SH-SY5Y (cell line): ENCODE measurements at regions not wholly inside any gene's neighbourhood (a gene's known extent, or its start where the extent isn't known, plus 50 kb on each side); places are given as distances from the start of the nearest gene placed in this dataset.

Experiments used
- GATA2 ChIP-seq: IDR thresholded peaks from 2 replicates; pipeline ENCODE4 v1.6.1; 2011; ENCODE audit warnings: mild to moderate bottlenecking, low read depth, low read length
- GATA3 ChIP-seq: IDR thresholded peaks from 2 replicates; pipeline ENCODE4 v1.6.1; 2011; ENCODE audit warnings: low read depth, mild to moderate bottlenecking, low read length, moderate library complexity

- no peak for TF ChIP-seq GATA3
- TF ChIP-seq GATA2: no peak
These were observed 393.2 kb downstream of the BCOR start for GRCh38 chrX:39704590-39704989.

- TF ChIP-seq GATA3 (no peak), GATA2 (no peak)
These were observed 392.5 kb downstream of the BCOR start for GRCh38 chrX:39705290-39705689.

- no peak for TF ChIP-seq GATA2
- TF ChIP-seq GATA3: no peak
These were observed 388.4 kb downstream of the BCOR start for GRCh38 chrX:39709364-39709763.

- TF ChIP-seq GATA2 (no peak), GATA3 (no peak)
These were observed 387.9 kb downstream of the BCOR start for GRCh38 chrX:39709812-39710211.

- TF ChIP-seq GATA3 (no peak), GATA2 (no peak)
These were observed 387.0 kb downstream of the BCOR start for GRCh38 chrX:39710776-39711175.

GRCh38 chrX:39714471-39714870, 383.3 kb downstream of the BCOR start:
- no peak for TF ChIP-seq GATA2
- no peak for TF ChIP-seq GATA3

GRCh38 chrX:39716401-39716800, 381.4 kb downstream of the BCOR start:
- TF ChIP-seq GATA2 (no peak), GATA3 (no peak)

DNA sequence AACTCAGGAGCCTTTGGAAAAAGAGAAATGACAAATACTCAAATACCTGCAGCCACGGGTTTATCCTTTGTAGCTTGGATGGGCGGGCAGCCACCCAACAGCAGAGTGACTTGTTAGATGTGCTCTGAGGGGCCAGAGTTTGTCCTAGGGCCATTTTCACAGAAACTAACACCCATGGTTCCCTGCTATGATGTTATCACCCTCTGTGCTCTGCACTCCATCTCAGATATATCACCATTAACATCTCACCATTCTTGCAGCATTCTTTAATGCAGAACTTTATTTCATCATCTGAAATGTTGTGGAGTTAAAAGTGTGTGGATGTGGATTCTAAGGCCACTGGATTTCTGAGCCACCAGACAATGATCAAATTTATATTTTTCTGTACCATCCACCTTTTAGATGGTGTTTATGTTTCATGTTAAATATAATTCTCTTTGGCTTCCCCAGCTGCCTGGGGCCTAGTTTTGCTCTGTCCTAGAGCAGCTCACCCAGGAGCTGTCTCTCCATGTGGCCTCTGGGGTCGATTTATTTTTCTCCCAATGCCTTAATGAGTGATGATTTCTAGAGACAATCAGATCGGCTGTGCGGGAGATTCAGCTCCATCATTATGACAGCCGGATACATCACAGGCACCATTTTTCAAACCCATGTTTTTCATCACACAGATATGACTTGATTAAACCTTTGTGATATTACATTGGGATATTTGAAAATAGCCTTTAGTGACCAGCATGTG, 380.8 kb downstream of the BCOR start:
- TF ChIP-seq GATA2 (peak; percentile 74), GATA3 (peak; percentile 75)

DNA sequence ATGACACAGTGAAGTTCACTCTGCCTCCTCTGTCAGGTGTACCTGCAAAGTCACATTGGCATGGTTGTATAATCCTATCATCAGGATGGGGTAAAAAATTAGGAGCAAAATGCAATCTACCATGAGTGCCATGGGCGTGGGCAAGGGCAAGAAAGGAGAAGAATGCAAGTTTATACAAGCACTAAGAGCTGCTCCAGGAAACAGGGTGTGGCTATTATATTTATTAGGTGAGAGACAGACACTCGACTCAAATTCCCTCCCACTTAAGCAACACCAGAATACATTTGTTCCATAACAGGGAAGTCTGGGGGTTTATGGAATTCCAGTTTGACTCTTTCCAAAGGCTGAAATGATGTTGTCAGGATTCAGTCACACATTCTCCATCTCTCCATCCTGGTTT, 378.8 kb downstream of the BCOR start:
- TF ChIP-seq GATA3 (no peak), GATA2 (no peak)

- TF ChIP-seq GATA3: no peak
- TF ChIP-seq GATA2: no peak
These were observed 376.8 kb downstream of the BCOR start for GRCh38 chrX:39720945-39721344.

- no peak for TF ChIP-seq GATA3
- no peak for TF ChIP-seq GATA2
These were observed 376.0 kb downstream of the BCOR start for GRCh38 chrX:39721566-39722279.

- TF ChIP-seq GATA3: no peak
- TF ChIP-seq GATA2: no peak
These were observed 373.2 kb downstream of the BCOR start for GRCh38 chrX:39724544-39724943.

GRCh38 chrX:39725114-39725513, 372.6 kb downstream of the BCOR start:
- no peak for TF ChIP-seq GATA3
- no peak for TF ChIP-seq GATA2

DNA sequence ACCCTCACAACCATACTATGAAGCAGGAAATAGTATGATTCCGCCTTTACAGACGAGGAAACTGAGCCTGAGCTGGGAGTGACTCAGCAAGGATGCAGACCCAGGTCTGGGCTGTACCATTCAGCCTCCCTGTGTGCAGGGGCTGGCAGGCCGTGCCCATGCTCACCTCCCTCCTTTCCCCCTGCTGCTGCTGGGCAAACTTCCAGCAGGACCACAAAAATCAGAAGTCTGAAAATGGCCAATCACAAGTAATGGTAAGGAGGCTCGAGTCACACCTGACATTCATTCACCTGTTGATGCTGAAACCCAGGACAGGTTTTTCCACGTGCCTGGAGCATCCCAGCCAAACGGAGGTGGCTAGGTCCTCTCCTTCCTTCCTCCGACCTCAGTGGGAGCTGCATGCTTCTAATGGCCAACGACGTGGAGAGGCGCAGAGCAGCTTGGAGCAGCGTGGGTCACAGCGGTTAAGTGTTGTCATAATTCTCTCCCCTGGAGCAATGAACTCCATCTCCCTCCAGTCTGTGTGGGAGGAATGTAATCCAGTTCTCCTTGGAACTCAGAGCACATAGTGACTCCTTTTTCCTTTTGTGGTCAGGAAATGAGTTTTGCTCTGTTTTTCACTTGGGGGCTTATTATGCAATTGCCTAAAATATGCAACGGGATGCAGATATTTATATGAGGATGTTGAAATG, 371.7 kb downstream of the BCOR start:
- TF ChIP-seq GATA2 (no peak), GATA3 (no peak)
